ENCODE measurements at regions not wholly inside any gene's neighbourhood (a gene's known extent, or its start where the extent isn't known, plus 50 kb on each side); places are given as distances from the start of the nearest gene placed in this dataset.

DNA sequence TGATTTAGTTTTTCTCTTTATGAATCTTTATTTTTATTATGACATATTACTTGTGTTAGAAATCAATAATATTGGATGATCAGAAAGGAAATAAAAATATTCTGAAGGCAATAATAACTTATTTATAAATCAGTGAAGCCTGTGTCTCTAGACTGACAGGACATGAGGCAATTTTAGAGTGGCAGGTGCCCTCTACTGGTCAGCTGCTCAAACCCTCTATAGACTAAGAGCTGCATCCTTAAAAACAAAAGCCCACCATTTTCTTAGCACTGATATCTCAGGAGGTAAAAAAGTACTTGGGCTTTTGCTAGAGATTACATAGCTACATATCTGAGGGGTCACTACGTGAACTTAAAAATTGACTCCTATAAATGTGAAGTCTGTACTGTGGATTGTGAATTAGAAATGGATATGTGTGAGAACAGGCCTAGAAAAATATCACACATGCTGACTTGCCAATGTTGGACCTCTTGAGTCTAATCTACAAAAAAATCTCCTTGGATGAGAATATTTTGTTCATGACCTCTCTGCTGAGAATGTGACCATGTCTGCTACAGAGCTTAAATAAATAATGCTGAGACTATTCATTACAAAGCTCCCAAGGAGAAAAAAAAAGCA is 597.9 kb upstream of the ADAMTS5 start:
- TF ChIP-seq, protein P1, sequence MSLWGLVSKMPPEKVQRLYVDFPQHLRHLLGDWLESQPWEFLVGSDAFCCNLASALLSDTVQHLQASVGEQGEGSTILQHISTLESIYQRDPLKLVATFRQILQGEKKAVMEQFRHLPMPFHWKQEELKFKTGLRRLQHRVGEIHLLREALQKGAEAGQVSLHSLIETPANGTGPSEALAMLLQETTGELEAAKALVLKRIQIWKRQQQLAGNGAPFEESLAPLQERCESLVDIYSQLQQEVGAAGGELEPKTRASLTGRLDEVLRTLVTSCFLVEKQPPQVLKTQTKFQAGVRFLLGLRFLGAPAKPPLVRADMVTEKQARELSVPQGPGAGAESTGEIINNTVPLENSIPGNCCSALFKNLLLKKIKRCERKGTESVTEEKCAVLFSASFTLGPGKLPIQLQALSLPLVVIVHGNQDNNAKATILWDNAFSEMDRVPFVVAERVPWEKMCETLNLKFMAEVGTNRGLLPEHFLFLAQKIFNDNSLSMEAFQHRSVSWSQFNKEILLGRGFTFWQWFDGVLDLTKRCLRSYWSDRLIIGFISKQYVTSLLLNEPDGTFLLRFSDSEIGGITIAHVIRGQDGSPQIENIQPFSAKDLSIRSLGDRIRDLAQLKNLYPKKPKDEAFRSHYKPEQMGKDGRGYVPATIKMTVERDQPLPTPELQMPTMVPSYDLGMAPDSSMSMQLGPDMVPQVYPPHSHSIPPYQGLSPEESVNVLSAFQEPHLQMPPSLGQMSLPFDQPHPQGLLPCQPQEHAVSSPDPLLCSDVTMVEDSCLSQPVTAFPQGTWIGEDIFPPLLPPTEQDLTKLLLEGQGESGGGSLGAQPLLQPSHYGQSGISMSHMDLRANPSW (CRISPR knock-in tag; conservative IDR thresholded peaks at IDR 0.05; ENCODE audit: low read depth): no peak
- TF ChIP-seq, protein P2, sequence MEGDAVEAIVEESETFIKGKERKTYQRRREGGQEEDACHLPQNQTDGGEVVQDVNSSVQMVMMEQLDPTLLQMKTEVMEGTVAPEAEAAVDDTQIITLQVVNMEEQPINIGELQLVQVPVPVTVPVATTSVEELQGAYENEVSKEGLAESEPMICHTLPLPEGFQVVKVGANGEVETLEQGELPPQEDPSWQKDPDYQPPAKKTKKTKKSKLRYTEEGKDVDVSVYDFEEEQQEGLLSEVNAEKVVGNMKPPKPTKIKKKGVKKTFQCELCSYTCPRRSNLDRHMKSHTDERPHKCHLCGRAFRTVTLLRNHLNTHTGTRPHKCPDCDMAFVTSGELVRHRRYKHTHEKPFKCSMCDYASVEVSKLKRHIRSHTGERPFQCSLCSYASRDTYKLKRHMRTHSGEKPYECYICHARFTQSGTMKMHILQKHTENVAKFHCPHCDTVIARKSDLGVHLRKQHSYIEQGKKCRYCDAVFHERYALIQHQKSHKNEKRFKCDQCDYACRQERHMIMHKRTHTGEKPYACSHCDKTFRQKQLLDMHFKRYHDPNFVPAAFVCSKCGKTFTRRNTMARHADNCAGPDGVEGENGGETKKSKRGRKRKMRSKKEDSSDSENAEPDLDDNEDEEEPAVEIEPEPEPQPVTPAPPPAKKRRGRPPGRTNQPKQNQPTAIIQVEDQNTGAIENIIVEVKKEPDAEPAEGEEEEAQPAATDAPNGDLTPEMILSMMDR (IDR thresholded peaks at IDR 0.05): 0 out of 2 replicates have a peak, but pooled peaks have one; percentile 27
- TF ChIP-seq, protein P3, sequence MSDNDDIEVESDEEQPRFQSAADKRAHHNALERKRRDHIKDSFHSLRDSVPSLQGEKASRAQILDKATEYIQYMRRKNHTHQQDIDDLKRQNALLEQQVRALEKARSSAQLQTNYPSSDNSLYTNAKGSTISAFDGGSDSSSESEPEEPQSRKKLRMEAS (CRISPR knock-in tag; IDR thresholded peaks at IDR 0.05): no peak
- TF ChIP-seq, protein P4, sequence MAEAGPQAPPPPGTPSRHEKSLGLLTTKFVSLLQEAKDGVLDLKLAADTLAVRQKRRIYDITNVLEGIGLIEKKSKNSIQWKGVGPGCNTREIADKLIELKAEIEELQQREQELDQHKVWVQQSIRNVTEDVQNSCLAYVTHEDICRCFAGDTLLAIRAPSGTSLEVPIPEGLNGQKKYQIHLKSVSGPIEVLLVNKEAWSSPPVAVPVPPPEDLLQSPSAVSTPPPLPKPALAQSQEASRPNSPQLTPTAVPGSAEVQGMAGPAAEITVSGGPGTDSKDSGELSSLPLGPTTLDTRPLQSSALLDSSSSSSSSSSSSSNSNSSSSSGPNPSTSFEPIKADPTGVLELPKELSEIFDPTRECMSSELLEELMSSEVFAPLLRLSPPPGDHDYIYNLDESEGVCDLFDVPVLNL (CRISPR knock-in tag; IDR thresholded peaks at IDR 0.05; ENCODE audit: borderline replicate concordance, low read depth): no peak
